CD14-positive monocyte (primary cell): ENCODE measurements at regions not wholly inside any gene's neighbourhood (a gene's known extent, or its start where the extent isn't known, plus 50 kb on each side); places are given as distances from the start of the nearest gene placed in this dataset.

Experiments
- DNase-seq, 3 donors: peaks; one replicate each; pipeline ENCODE4 v3.0.0-alpha.2; 2011 to 2022
- H2AFZ ChIP-seq: 2 replicates; pipeline ENCODE4 v1.6.0; 2012; ENCODE audit warnings: mild to moderate bottlenecking, low read depth, low read length, inconsistent platforms; ENCODE audit not compliant: insufficient read depth, poor library complexity, severe bottlenecking
- H3K27ac ChIP-seq, 2 donors: 1 replicate in 1 of 2; 2 replicates in 1 of 2; pipeline ENCODE4 v1.5.1; 2012 to 2013; ENCODE audit warnings: low read length in 2 of 2, control low read depth in 1 of 2, inconsistent platforms in 1 of 2, low read depth in 1 of 2, mild to moderate bottlenecking in 1 of 2
- H3K27me3 ChIP-seq, 2 donors: one replicate each; pipeline versions ENCODE4 v1.6.0 to v1.6.1; 2011 to 2013; ENCODE audit warnings: low read length in 2 of 2; ENCODE audit not compliant: control insufficient read depth in 2 of 2, insufficient read depth in 2 of 2
- H3K36me3 ChIP-seq, 2 donors: replicated peaks in 1 of 2; 1 replicate in 1 of 2; 2 replicates in 1 of 2; pipeline versions ENCODE4 v1.5.1 to v1.6.1; 2012 to 2013; ENCODE audit warnings: low read length in 2 of 2, control low read depth in 1 of 2, inconsistent platforms in 1 of 2, mild to moderate bottlenecking in 1 of 2; ENCODE audit not compliant: insufficient read depth in 2 of 2, control insufficient read depth in 1 of 2
- H3K4me1 ChIP-seq, 2 donors: 1 replicate in 1 of 2; 2 replicates in 1 of 2; pipeline versions ENCODE4 v1.5.1 to v1.6.1; 2012 to 2013; ENCODE audit warnings: low read length in 2 of 2, control low read depth in 1 of 2, inconsistent platforms in 1 of 2, mild to moderate bottlenecking in 1 of 2, moderate library complexity in 1 of 2; ENCODE audit not compliant: insufficient read depth in 2 of 2, control insufficient read depth in 1 of 2
- H3K4me2 ChIP-seq: replicated peaks from 2 replicates; pipeline ENCODE3; 2012; ENCODE audit warnings: low read length, moderate library complexity, mild to moderate bottlenecking; ENCODE audit not compliant: poor library complexity, severe bottlenecking; ENCODE audit errors: extremely low read depth
- H3K4me3 ChIP-seq, 3 experiments: fragments of 200-600 bp in 1 of 3; sonication (generic) in 1 of 3; replicated peaks in 1 of 3; 1 replicate in 2 of 3; 2 replicates in 1 of 3; pipeline ENCODE4 v1.5.1; 2011 to 2013; ENCODE audit warnings: low read length in 3 of 3, mild to moderate bottlenecking in 3 of 3, control low read depth in 2 of 3, low read depth in 2 of 3, inconsistent platforms in 1 of 3, moderate library complexity in 1 of 3
- H3K79me2 ChIP-seq: 2 replicates; pipeline ENCODE4 v1.6.0; 2012; ENCODE audit warnings: mild to moderate bottlenecking, control low read depth, inconsistent platforms, low read length, moderate library complexity; ENCODE audit not compliant: insufficient read depth
- H3K9ac ChIP-seq: 2 replicates; pipeline ENCODE4 v1.6.0; 2017; ENCODE audit warnings: low read length, mild to moderate bottlenecking; ENCODE audit not compliant: insufficient read depth, poor library complexity, severe bottlenecking
- H3K9me3 ChIP-seq, 2 donors: replicated peaks in 1 of 2; 1 replicate in 1 of 2; 2 replicates in 1 of 2; pipeline versions ENCODE4 v1.5.1 to v1.6.1; 2012 to 2013; ENCODE audit warnings: low read length in 2 of 2, control low read depth in 1 of 2; ENCODE audit not compliant: control insufficient read depth in 1 of 2, insufficient read depth in 1 of 2
- H4K20me1 ChIP-seq: 2 replicates; pipeline ENCODE4 v1.6.0; 2012; ENCODE audit warnings: mild to moderate bottlenecking, low read length, control low read depth, moderate library complexity; ENCODE audit not compliant: insufficient read depth
- H3K27ac Mint-ChIP-seq, 7 donors: one replicate each; pipeline ENCODE4 v1.8.0; 2020; ENCODE audit warnings: mild to moderate bottlenecking in 7 of 7, mixed read lengths in 7 of 7, moderate library complexity in 6 of 7, inconsistent platforms in 2 of 7
- H3K27me3 Mint-ChIP-seq, 3 donors: one replicate each; pipeline ENCODE4 v1.8.0; 2021 to 2022; ENCODE audit warnings: low read depth in 3 of 3, mild to moderate bottlenecking in 3 of 3, mixed read lengths in 3 of 3, moderate library complexity in 3 of 3, inconsistent platforms in 1 of 3
- H3K36me3 Mint-ChIP-seq, 2 donors: one replicate each; pipeline ENCODE4 v1.8.0; 2020; ENCODE audit warnings: mixed read lengths in 2 of 2, inconsistent platforms in 1 of 2, mild to moderate bottlenecking in 1 of 2
- H3K4me1 Mint-ChIP-seq: one replicate; pipeline ENCODE4 v1.8.0; 2020; ENCODE audit warnings: mild to moderate bottlenecking, mixed read lengths
- H3K4me3 Mint-ChIP-seq, 2 donors: one replicate each; pipeline ENCODE4 v1.8.0; 2020; ENCODE audit warnings: mild to moderate bottlenecking in 2 of 2, mixed read lengths in 2 of 2, moderate library complexity in 1 of 2
- H3K9me3 Mint-ChIP-seq, 7 donors: one replicate each; pipeline ENCODE4 v1.8.0; 2020 to 2022; ENCODE audit warnings: mixed read lengths in 7 of 7, mild to moderate bottlenecking in 6 of 7, moderate library complexity in 6 of 7, inconsistent platforms in 2 of 7
- WGBS: methylation state at CpG from one replicate; pipeline ENCODE4 v1.1.5; 2013; ENCODE audit warnings: missing lambda C conversion rate; ENCODE audit not compliant: insufficient coverage; 5-methylcytosine and 5-hydroxymethylcytosine counted together
- intact Hi-C, 2 donors: fragments of 100-400 bp; cut with micrococcal nuclease; formaldehyde crosslinking; loops; one replicate each; pipeline versions ENCODE4 v1.15.0 to v1.15.1; 2023
- TF ChIP-seq, protein P1 (sequence below): fragments of 200-600 bp; IDR thresholded peaks from one replicate; pipeline ENCODE4 v1.8.0; 2022; ENCODE audit warnings: antibody characterized with exemption, mild to moderate bottlenecking

DNA sequence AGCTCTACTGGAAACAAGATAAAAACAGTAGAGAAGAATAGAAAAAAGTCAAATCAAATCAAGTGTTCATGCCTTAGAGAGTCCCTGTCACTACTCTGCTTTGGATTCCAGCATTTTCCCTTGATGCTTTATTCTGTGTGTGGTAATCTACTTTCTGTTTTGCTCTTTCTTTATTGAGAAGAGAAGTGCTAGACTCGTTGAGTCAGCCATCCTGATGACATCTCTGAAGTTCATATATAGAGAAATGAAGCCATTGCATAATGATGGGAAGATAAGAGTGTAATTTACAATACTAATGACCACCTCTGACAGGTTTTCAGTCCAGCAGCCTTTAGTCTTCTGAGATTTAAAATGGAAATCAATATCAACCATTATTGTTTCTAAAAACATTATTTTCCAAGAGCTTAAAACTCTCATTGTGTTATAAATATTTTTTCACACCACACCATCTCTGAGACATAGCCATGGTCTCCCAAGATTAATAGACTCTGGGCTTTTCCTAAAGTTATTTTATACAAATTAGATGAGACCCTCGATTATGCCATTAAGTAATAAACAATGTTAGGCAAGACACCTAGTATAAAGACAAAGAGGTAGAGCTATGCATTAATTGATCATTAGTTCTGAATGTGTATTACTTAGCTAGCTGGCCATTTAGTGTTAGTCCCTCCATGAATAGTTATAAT lies 679.0 kb upstream of the ACVR2A start:
- TF ChIP-seq, protein P1, sequence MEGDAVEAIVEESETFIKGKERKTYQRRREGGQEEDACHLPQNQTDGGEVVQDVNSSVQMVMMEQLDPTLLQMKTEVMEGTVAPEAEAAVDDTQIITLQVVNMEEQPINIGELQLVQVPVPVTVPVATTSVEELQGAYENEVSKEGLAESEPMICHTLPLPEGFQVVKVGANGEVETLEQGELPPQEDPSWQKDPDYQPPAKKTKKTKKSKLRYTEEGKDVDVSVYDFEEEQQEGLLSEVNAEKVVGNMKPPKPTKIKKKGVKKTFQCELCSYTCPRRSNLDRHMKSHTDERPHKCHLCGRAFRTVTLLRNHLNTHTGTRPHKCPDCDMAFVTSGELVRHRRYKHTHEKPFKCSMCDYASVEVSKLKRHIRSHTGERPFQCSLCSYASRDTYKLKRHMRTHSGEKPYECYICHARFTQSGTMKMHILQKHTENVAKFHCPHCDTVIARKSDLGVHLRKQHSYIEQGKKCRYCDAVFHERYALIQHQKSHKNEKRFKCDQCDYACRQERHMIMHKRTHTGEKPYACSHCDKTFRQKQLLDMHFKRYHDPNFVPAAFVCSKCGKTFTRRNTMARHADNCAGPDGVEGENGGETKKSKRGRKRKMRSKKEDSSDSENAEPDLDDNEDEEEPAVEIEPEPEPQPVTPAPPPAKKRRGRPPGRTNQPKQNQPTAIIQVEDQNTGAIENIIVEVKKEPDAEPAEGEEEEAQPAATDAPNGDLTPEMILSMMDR: no peak
- H3K36me3 Mint-ChIP-seq: no peaks in the 10 kb centered on the region

DNA sequence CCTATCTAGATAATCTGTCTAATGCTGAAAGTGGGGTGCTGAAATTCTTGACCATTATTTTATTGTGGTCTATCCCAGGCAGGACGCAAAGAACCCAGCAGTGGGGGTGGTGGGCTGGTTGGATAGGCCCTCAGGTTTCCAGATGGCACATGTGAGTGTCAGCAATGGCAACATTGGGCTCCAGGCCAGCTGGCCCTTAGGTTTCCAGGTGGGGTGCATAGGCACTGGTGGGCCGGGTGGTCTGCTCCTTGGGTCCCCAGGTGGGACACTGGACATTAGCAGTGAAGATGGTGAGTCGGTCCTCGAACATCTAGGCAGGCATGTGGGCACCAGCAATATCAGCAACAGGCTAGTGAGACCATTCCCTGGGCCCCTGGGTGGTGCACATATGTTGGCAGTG lies 680.3 kb upstream of the ACVR2A start:
- no peak overlapping the region for H3K4me2 ChIP-seq
- H3K4me3 Mint-ChIP-seq: no peak overlapping the region
- H3K27me3 Mint-ChIP-seq: no peaks in the 10 kb centered on the region
- TF ChIP-seq, protein P1: no peak
- no peaks in the 10 kb centered on the region for H3K36me3 ChIP-seq
- intact Hi-C loops: no loop called here
- H3K27me3 ChIP-seq: no peaks in the 10 kb centered on the region
- H3K9me3 Mint-ChIP-seq: peaks cover 5 to 17% (median 7%) of the 10 kb centered on the region in 7 donors
- no peak for DNase-seq
- no peaks in the 10 kb centered on the region for H3K79me2 ChIP-seq
- H3K4me3 ChIP-seq: no peak overlapping the region
- peaks cover 0 to 4% of the 10 kb centered on the region in 2 donors for H3K9me3 ChIP-seq
- no peaks in the 10 kb centered on the region for H3K4me1 ChIP-seq
- H3K27ac ChIP-seq: no peak overlapping the region
- whole genome bisulfite sequencing: 90% methylated on average over 4 of the region's 4 CpGs
- H3K27ac Mint-ChIP-seq: no peak overlapping the region
- no peak overlapping the region for H3K9ac ChIP-seq
- no peaks in the 10 kb centered on the region for H3K36me3 Mint-ChIP-seq
- no peaks in the 10 kb centered on the region for H4K20me1 ChIP-seq
- H2AFZ ChIP-seq: no peak overlapping the region
- no peaks in the 10 kb centered on the region for H3K4me1 Mint-ChIP-seq

More for the DNA sequence above, 679.0 kb upstream of the ACVR2A start:
- Mint-ChIP-seq H3K9me3 (peaks cover 5 to 20% (median 7%) of the 10 kb centered on the region in 7 donors), H3K4me3 (no peak overlapping the region), H3K27ac (no peak overlapping the region), H3K27me3 (no peaks in the 10 kb centered on the region), H3K4me1 (no peaks in the 10 kb centered on the region)
- Histone ChIP-seq H3K9me3 (peaks cover 0 to 4% of the 10 kb centered on the region in 2 donors), H2AFZ (no peak overlapping the region), H3K4me3 (no peak overlapping the region), H3K9ac (no peak overlapping the region), H3K79me2 (no peaks in the 10 kb centered on the region), H4K20me1 (no peaks in the 10 kb centered on the region), H3K4me1 (no peaks in the 10 kb centered on the region), H3K4me2 (no peak overlapping the region), H3K27ac (no peak overlapping the region), H3K36me3 (no peaks in the 10 kb centered on the region), H3K27me3 (no peaks in the 10 kb centered on the region)
- no peak for DNase-seq
- intact Hi-C loops: no loop called here
- no CpG with 5 or more reads among the region's 2 CpGs for WGBS
